ENCODE measurements at regions not wholly inside any gene's neighbourhood (a gene's known extent, or its start where the extent isn't known, plus 50 kb on each side); places are given as distances from the start of the nearest gene placed in this dataset.

- Histone ChIP-seq H3K9me3 (no peaks in the 10 kb centered on the region), H3K4me3 (ENCODE audit: low read depth in 1 of 2, low read length in 1 of 2) (no peak overlapping the region), H3K27ac (no peak overlapping the region), H3K27me3 (peaks cover 7% of the 10 kb centered on the region), H3K36me3 (no peaks in the 10 kb centered on the region), H3K4me1 (ENCODE audit: control insufficient read depth in 1 of 2, insufficient read depth in 1 of 2, low read depth in 1 of 2, low read length in 1 of 2) (no peaks in the 10 kb centered on the region)
- TF ChIP-seq CTCF (IDR thresholded peaks at IDR 0.05), result no peak
Observed at GRCh38 chr12:115849262-115849943, 428.1 kb downstream of the MED13L start.

GRCh38 chr12:115847398-115847797 lies 430.1 kb downstream of the MED13L start:
- Histone ChIP-seq H3K4me1 (ENCODE audit: control insufficient read depth in 1 of 2, insufficient read depth in 1 of 2, low read depth in 1 of 2, low read length in 1 of 2) (no peaks in the 10 kb centered on the region), H3K4me3 (ENCODE audit: low read depth in 1 of 2, low read length in 1 of 2) (no peak overlapping the region), H3K9me3 (no peaks in the 10 kb centered on the region), H3K27ac (no peak overlapping the region), H3K27me3 (peaks cover 7% of the 10 kb centered on the region), H3K36me3 (no peaks in the 10 kb centered on the region)
- TF ChIP-seq CTCF (IDR thresholded peaks at IDR 0.05), result no peak

GRCh38 chr12:115846516-115846915 lies 431.0 kb downstream of the MED13L start:
- H3K36me3 ChIP-seq, result no peaks in the 10 kb centered on the region
- H3K27ac ChIP-seq, result no peak overlapping the region
- no peaks in the 10 kb centered on the region for H3K4me1 ChIP-seq (ENCODE audit: control insufficient read depth in 1 of 2, insufficient read depth in 1 of 2, low read depth in 1 of 2, low read length in 1 of 2)
- H3K27me3 ChIP-seq, result peaks cover 7% of the 10 kb centered on the region
- H3K4me3 ChIP-seq (ENCODE audit: low read depth in 1 of 2, low read length in 1 of 2), result no peak overlapping the region
- H3K9me3 ChIP-seq, result no peaks in the 10 kb centered on the region
- no peak for TF ChIP-seq CTCF (IDR thresholded peaks at IDR 0.05)

- no peaks in the 10 kb centered on the region for H3K27me3 ChIP-seq
- H3K9me3 ChIP-seq, result no peaks in the 10 kb centered on the region
- TF ChIP-seq CTCF (IDR thresholded peaks at IDR 0.05), result no peak
- no peaks in the 10 kb centered on the region for H3K4me1 ChIP-seq (ENCODE audit: control insufficient read depth in 1 of 2, insufficient read depth in 1 of 2, low read depth in 1 of 2, low read length in 1 of 2)
- no peak overlapping the region for H3K4me3 ChIP-seq (ENCODE audit: low read depth in 1 of 2, low read length in 1 of 2)
- H3K36me3 ChIP-seq, result no peaks in the 10 kb centered on the region
- no peak overlapping the region for H3K27ac ChIP-seq
Observed at GRCh38 chr12:115840159-115840558, 437.3 kb downstream of the MED13L start.

GRCh38 chr12:115838952-115839351 lies 438.5 kb downstream of the MED13L start:
- no peak overlapping the region for H3K4me3 ChIP-seq (ENCODE audit: low read depth in 1 of 2, low read length in 1 of 2)
- no peaks in the 10 kb centered on the region for H3K36me3 ChIP-seq
- no peak overlapping the region for H3K27ac ChIP-seq
- H3K9me3 ChIP-seq, result no peaks in the 10 kb centered on the region
- H3K27me3 ChIP-seq, result no peaks in the 10 kb centered on the region
- no peak for TF ChIP-seq CTCF (IDR thresholded peaks at IDR 0.05)
- H3K4me1 ChIP-seq (ENCODE audit: control insufficient read depth in 1 of 2, insufficient read depth in 1 of 2, low read depth in 1 of 2, low read length in 1 of 2), result no peaks in the 10 kb centered on the region
